Ishikawa (cell line): ENCODE measurements at regions not wholly inside any gene's neighbourhood (a gene's known extent, or its start where the extent isn't known, plus 50 kb on each side); places are given as distances from the start of the nearest gene placed in this dataset.

Source experiments
- CEBPB ChIP-seq: IDR thresholded peaks from 2 replicates; pipeline ENCODE4 v1.6.1; 2012
- CREB1 ChIP-seq: IDR thresholded peaks from 2 replicates; pipeline ENCODE4 v1.6.1; 2012; ENCODE audit warnings: low read depth
- EGR1 ChIP-seq: IDR thresholded peaks from 2 replicates; pipeline ENCODE4 v1.6.1; 2012
- EP300 ChIP-seq: IDR thresholded peaks from 2 replicates; pipeline ENCODE4 v1.6.1; 2012; ENCODE audit warnings: borderline replicate concordance
- FOXM1 ChIP-seq: IDR thresholded peaks from 2 replicates; pipeline ENCODE4 v1.6.1; 2012; ENCODE audit warnings: low read depth, borderline replicate concordance
- MAX ChIP-seq: IDR thresholded peaks from 2 replicates; pipeline ENCODE4 v1.6.1; 2012
- NFIC ChIP-seq: IDR thresholded peaks from 2 replicates; pipeline ENCODE4 v1.6.1; 2012
- RAD21 ChIP-seq: IDR thresholded peaks from 2 replicates; pipeline ENCODE4 v1.6.1; 2012; ENCODE audit warnings: low read depth
- TAF1 ChIP-seq: IDR thresholded peaks from 2 replicates; pipeline ENCODE4 v1.6.1; 2012; ENCODE audit warnings: low read depth, mild to moderate bottlenecking
- TCF12 ChIP-seq: IDR thresholded peaks from 2 replicates; pipeline ENCODE4 v1.6.1; 2012; ENCODE audit warnings: low read depth
- TEAD4 ChIP-seq: IDR thresholded peaks from 2 replicates; pipeline ENCODE4 v1.6.1; 2012
- YY1 ChIP-seq: IDR thresholded peaks from 2 replicates; pipeline ENCODE4 v1.6.1; 2012; ENCODE audit warnings: low read depth
- ZBTB7A ChIP-seq: IDR thresholded peaks from 2 replicates; pipeline ENCODE4 v1.6.1; 2012; ENCODE audit warnings: low read depth
- TF ChIP-seq, protein P1 (sequence below): IDR thresholded peaks from 2 replicates; pipeline ENCODE4 v1.6.1; 2012
- TF ChIP-seq, protein P2 (sequence below): IDR thresholded peaks from 2 replicates; pipeline ENCODE4 v1.6.1; 2012; ENCODE audit warnings: low read depth, mild to moderate bottlenecking

DNA sequence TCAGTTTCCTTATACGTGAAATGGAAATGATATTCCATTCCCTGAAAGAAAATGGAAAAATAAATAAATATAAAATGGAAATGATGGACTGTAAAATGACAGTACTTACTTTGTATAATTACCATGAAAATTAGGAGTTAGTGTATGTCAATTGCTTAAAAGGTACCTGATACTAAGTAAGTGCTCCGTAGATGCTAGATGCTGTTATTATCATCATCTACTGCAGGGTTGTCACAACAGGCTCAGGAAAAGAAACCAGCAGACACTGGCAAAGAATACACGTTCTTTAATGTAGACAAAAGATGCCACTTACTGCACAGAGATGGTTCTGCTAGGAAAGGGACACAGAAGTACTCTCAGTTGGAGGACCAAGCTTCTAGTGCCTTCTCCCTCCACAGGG is 64.0 kb upstream of the KCNN2 start:
- TF ChIP-seq CREB1 (no peak), TCF12 (no peak), TAF1 (no peak), ZBTB7A (no peak), NFIC (no peak), EGR1 (no peak), MAX (no peak)
- TF ChIP-seq, protein P1, sequence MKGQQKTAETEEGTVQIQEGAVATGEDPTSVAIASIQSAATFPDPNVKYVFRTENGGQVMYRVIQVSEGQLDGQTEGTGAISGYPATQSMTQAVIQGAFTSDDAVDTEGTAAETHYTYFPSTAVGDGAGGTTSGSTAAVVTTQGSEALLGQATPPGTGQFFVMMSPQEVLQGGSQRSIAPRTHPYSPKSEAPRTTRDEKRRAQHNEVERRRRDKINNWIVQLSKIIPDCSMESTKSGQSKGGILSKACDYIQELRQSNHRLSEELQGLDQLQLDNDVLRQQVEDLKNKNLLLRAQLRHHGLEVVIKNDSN: no peak
- TF ChIP-seq, protein P2, sequence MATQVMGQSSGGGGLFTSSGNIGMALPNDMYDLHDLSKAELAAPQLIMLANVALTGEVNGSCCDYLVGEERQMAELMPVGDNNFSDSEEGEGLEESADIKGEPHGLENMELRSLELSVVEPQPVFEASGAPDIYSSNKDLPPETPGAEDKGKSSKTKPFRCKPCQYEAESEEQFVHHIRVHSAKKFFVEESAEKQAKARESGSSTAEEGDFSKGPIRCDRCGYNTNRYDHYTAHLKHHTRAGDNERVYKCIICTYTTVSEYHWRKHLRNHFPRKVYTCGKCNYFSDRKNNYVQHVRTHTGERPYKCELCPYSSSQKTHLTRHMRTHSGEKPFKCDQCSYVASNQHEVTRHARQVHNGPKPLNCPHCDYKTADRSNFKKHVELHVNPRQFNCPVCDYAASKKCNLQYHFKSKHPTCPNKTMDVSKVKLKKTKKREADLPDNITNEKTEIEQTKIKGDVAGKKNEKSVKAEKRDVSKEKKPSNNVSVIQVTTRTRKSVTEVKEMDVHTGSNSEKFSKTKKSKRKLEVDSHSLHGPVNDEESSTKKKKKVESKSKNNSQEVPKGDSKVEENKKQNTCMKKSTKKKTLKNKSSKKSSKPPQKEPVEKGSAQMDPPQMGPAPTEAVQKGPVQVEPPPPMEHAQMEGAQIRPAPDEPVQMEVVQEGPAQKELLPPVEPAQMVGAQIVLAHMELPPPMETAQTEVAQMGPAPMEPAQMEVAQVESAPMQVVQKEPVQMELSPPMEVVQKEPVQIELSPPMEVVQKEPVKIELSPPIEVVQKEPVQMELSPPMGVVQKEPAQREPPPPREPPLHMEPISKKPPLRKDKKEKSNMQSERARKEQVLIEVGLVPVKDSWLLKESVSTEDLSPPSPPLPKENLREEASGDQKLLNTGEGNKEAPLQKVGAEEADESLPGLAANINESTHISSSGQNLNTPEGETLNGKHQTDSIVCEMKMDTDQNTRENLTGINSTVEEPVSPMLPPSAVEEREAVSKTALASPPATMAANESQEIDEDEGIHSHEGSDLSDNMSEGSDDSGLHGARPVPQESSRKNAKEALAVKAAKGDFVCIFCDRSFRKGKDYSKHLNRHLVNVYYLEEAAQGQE: no peak

DNA sequence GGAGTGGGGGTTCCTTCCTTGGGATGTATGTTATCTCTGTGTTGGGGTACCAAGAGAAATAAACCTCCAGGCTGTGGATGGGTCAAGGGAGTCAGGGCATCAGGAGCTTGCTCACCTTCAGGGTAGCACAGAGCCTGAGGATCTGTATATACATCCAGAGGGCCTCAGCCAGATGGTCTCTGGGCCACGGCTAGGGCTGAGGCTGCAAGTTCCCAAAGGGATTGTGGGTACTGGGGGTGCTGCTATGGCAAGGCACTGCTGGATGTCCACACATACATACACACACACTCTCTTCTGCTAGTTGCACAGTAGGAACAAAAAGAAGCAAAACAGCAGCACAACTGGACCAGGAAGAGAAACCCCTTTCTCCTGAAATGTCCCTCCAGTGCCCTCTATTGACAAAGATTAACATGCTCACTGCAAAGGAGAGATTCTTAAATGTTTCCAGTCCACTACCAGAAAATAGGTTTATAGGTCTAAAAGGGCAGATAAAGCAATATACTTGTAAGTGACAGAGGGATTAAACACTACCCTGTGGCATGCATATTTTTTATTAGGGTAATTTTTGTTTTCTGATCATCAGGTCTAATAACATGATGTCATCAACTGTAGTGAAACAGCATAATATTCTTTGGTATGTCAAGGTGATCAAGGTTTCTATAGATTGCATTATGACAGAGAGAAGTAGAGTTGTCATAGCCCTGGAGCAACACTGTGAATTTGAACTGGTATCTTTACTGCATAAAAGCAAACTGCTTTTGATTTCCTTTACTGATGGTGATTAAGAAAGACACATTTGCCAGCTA is 56.3 kb upstream of the KCNN2 start:
- TF ChIP-seq FOXM1: no peak
- TF ChIP-seq RAD21: 0 out of 2 replicates have a peak, but pooled peaks have one; percentile 15

- TF ChIP-seq CEBPB (no peak), EP300 (no peak)
These were observed 53.9 kb upstream of the KCNN2 start for GRCh38 chr5:114308017-114308416.

- TF ChIP-seq CEBPB: no peak
- TF ChIP-seq FOXM1: no peak
- TF ChIP-seq, protein P2: no peak
These were observed 53.4 kb upstream of the KCNN2 start for GRCh38 chr5:114308508-114308907.

DNA sequence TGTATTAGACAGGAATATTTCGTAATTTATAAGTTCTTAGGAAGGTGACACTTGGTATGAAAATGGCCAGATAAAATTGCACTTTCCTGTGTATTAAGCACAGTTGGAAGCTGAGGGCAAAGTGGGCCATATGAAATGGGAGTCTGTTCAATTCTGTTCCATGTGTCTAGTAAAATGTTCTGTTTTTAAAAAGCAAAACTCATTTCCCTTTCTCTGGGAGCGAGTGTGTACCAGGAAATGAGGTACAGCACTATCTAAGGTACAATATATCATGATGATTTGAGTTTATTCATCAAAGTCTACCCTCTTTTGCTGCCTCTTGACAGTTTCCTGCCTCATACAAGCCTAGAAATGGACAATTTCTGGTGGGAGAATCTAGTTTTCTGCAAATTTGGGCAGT is 51.2 kb upstream of the KCNN2 start:
- TF ChIP-seq TEAD4 (no peak), FOXM1 (no peak), EP300 (no peak), CREB1 (no peak), YY1 (no peak), EGR1 (no peak), CEBPB (no peak), ZBTB7A (no peak), TAF1 (no peak), NFIC (no peak), TCF12 (no peak), RAD21 (no peak), MAX (no peak)
- TF ChIP-seq, protein P1: no peak
- TF ChIP-seq, protein P2: no peak
